Stimulated activated CD8-positive, alpha-beta memory T cell treated with anti-CD3 and anti-CD28 coated beads, Interleukin-12 subunit alpha, Interleukin-12 subunit beta, amount 100 ng/mL, for 24 hours (primary cell): ENCODE measurements at regions not wholly inside any gene's neighbourhood (a gene's known extent, or its start where the extent isn't known, plus 50 kb on each side); places are given as distances from the start of the nearest gene placed in this dataset.
"Not testable (repeated sequence)": the region's sequence is repeated elsewhere in the genome, so short reads cannot be mapped to it uniquely, and the experiment has no call there.

Source experiments
- DNase-seq: peaks from one replicate; pipeline ENCODE4 v3.0.0-alpha.2; 2020; ENCODE audit errors: extremely low read depth

DNA sequence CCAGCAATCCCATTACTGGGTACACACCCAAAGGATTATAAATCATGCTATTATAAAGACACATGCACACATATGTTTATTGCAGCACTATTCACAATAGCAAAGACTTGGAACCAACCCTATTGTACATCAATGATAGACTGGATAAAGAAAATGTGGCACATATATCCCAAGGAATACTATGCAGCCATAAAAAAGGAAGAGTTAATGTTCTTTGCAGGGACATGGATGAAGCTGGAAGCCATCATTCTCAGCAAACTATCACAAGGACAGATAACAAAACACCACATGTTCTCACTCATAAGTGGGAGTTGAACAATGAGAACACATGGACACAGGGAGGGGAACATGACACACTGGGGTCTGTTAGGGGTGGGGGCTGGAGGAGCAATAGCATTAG is 177.2 kb upstream of the TBX18 start:
- not testable (repeated sequence) for DNase-seq

DNA sequence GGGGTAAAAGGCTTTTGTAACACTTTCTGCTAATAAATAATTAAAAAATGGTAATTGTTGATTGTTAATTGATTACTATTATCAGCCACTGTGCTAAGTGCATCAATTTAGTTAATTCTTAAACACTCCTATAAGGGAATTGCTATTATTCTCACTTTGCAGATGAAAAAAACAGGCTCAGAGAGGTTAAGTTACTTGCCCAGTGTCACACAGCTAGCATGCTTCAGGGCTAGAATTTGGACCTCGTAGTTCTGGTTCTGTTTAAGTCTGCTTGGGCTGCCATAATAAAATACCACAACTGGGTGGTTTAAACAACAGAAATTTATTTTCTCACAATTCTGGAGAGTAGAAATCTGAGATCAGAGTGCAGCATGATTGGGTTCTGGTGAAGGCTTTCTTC is 164.8 kb upstream of the TBX18 start:
- no peak for DNase-seq

DNA sequence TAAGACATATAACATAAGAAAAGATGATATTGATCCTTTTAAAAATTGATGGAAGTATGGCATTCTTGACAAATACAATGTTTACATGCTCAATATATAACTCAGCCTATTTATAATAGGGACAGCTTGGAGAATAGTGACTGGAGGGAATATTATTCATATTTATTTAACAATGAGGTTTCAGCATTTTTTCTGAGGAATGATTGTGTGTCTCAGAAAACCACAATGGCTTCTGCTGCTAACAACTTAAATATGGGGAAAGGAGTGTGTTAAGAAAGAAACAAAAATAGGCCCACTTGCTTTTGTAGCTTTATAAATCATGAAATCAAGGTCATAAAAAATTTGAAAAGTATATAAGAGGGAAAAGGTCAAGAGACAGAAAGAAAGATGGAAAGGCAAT is 163.2 kb upstream of the TBX18 start:
- DNase-seq: no peak

DNA sequence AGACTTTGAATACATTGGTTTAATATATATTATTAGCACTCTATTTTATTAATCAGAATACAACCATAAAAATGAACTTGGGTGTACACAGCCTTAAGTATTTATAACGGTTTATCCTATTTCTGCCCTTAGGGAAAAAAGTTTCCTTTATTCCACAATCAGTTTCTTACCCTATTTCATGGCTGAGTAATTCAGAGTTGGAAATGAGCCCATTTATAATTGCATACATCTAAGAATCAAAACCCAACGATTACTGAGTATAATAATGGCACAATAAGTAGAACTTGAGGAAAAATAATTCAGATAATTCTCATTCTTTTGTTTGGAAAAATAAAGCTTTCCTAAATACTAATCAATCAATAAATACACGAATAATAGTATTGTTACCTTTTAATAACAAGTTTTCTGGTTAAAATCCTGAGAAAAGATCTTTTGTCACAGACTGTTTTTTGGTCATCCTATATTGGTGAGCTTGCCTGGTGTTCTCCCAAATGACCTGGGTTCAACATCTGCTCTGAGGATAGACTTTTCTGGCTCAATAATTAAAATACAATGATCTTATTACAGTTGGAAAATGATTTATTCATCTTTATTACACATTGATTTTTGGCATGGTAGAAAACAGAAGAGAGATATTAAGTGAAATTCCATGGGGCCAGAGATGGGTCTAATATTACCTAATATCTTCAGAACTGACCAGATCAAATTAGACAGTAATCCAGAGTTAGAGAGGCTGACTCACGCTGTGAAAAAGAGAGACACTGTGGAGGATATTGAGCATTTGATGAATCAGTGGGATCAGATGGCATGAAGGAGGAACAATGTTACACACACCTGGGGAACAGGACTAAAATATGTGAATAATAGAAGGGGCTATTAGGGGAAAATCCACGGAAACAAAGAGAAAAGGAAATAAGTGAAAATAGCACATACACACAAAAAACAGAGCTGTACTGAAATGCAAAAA is 162.1 kb upstream of the TBX18 start:
- no peak for DNase-seq

DNA sequence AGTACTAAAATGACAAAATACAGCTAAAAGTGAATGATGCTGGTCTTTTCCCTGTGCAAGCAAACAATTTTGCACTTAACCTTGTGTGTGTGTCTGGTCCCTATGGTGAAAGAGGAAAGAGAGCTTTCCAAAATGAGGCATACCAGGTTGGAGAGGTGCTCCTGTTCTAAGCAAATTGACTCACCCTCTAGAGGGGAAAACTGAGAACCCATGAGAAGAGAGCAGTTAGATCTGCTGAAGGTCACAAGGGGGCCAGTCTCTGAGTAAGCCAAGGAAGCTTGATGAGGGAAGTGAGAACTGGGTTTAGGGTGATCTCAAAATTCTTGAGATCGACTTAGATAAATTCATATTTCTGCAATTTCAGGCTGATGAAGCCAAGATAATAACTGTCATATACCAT is 157.5 kb upstream of the TBX18 start:
- DNase-seq: no peak

DNA sequence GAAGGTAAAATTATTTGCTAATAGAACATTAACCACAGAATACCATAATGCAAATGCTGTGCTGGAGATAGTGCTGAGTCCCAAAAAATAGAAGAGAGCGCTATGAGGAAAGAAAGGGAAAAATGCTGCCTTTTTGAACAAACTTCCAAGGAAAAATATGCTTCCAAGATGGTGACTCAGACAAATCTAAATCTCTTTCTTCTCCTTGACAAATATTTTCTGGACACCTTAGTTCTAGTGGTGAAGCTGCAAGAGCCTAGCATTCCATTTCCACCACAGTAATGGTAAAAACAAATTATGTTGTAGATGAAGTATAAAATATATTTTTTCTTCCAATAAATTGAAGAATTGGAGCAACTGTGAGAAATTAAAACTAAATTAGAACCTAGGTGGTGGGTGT is 155.6 kb upstream of the TBX18 start:
- DNase-seq: no peak

DNA sequence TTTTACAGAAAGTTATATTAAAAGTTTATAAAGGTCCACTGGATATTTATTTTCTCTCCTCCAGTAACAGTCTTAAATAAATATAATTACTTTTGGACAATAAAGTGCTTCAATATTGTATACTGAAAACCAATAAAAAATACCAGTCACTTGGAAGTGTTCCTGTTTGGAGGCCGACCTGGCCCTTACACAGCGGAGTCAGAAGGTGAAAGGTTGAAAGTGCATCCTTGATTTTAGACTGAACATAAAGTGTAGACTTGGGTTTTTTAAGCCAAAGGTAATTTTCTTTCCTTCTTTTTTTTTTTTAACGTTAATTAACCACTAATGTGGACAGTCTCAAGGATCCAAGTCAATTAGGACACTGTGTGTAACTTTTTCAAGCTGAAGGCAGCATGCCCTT is 152.3 kb upstream of the TBX18 start:
- DNase-seq: no peak

DNA sequence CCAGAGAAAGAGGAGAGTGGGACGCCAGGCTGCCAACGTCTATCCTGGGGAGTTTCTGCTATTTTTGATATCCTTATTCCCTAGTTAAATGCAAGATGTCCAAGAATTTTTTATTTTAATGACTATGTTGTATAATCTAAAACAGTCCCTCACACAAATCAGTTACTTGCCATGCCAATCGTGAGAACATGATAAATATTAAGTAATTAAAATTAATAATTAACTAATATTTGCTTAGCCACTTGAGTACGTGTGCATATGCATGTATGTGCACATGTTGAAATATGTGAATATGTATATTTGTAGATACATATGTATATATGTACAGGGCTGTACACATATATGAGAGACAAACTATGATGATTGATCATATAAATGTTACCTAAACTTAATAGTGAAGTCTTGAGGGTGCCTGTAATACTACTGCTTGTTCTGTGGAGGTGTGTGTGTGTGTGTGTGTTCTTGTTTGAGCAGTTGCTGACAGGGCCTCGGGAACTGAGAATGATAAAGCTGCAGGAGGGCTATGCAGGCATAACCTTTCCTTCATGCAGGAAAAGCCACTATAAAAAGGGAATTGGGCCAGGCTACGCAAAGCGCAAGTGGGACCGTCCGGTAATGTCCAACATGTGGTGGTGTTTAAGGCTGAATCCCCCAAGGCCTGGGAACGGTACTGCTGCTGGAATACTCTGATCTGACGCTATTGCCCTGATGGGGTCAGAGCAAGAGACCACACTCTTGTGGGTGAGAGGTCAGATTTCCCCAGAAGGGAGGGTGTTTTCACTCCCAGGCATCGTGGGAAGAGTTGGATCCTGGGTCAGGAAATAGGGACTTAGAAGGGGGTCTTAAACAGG is 148.3 kb upstream of the TBX18 start:
- no peak for DNase-seq

DNA sequence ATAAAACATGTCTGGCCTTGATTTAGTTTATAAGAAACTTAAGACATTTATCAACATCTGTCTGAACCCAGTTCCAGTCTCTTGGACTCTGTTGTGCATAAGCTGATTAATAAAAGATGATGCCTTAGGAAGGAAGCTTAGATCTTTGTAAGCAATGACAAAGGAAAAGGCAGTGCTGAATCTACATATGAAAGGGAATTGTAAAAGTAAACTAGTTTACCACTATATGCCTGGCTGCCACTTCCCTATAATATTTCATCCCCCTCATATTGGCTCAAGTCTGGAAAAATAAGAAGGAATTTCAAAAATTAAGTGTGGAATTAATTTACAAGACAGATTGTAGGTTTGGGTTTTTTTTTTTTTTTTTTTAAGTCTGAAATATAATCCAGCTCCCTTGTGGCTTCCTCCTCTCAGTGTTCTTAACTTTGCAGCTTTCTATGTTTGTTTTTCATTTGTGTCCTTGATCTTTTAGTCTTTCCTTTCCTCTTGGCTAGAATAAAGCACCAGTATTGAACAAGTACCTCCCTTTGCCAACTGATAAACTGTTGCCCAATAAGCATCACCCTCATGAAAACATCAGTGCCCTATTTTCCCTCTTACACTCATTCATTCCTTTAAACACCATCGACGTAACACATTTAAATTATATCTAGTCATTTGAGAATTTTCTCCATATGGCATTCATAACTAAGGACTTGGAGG is 146.7 kb upstream of the TBX18 start:
- no peak for DNase-seq

DNA sequence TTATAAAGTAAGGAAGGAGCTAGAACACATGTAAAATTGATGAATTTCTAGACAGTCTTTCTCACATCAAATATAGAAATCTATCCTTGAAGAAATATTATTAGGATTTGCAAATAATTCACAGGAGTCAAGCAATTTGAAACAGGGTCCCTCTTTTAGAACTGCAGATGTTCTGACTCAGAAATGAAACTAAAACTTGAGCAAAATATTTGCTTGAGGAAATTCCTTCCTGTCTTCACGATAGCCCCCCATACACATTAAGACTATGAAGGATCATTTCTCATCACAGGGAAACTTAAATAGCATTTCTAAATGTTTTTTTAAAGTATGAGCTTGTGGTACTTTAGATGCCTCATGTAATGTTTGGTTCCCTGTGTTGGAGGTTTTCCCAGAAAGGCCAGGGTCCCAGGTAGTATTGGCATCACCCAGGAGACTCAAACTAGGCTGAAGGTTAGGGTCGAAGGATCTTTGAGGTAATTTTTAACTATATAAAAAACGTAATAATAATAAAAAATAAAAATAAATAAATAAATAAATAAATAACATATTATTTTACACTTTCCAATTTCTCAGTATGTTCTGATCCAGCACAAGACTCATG is 144.0 kb upstream of the TBX18 start:
- no peak for DNase-seq

DNA sequence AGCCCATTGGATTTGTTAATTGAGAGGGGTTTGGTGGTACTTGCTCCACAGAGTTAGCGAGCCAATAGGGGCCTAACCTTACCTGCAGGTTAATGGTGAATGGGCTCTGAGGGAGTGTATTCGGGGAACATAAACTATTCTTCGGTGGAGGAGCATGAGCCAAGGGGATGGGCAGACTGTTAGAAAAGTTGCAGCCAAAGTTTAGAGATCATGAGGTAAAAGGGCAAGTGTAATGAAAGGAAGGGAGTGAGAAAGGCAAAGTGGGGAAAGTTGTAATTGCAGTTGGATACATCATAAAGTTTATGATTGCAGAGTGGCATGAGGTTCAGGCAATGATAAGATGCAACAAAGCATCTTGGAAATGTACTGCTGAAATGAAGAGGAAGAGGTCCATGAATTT is 142.1 kb upstream of the TBX18 start:
- DNase-seq: no peak

DNA sequence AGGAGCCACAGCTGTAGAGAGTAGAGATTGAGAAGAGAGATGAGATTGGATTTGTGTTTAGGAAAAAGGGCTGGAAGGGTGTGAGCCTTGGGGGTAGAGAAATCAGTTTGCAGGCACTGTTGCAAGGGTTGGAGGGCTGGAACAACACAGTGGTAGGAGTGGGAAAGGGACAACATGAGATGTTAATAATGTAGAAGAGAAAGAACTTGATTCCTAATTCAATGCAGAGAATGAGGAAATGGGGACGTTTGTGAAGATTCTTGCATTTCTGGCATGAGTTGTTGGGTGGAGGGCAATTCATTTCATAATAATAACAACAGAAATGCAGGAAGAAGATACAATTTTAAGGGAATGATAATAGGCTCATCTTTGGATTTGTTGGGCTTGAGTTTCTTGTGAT is 141.4 kb upstream of the TBX18 start:
- DNase-seq: no peak

DNA sequence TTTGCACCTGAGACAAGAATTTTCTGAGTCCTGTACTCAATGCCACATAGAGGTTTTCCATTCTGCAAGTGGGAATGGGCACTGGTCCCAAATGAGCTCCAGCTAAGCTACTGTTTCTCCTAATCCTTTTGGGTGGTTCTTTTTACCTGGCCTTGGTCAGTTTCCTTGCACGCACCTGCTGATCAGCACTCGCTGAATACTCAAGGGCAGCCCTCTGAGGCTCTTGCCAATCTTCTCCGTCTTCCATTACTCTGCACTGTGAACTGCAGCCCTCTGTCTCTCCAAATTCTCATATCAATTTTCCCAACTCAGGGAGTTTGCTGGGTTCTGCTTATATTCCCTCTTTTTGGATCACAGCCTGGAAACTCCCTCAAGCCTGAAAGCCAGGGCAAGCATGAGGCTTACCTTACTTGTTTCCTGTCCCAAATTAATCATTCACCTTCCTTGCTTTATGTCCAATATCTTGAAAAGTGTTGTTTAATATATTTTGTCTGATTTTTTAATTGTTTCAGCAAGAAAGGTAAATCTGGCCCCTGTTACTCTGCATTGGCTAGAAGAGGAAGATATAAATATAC is 138.0 kb upstream of the TBX18 start:
- no peak for DNase-seq

DNA sequence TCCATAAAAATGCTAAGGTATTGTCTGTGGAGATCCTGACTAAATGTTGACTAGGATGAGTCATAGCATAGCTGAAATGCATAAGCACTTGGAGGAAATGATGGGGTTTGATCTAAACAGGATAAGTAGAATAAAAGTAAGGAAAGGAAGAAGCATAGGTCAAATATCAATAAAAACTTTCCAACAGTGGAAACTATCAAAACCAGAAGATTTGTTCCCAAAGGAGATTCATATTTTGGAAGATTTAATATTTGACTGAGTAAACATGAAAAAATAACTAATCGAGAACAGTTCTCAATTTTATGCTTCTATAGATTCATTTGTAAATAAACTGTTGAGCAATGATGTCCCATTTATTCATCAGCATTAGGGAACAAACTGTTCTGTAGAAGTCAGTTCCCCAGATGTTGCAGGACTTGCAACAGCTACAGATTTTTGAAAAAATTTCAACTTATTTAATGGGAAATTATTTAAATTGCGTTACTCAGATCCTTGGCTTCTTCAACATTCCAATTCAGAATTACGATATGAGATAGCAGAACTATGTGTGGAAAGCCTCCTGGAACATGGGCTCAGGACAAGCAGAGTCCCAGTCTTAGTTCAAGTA is 133.7 kb upstream of the TBX18 start:
- no peak for DNase-seq

DNA sequence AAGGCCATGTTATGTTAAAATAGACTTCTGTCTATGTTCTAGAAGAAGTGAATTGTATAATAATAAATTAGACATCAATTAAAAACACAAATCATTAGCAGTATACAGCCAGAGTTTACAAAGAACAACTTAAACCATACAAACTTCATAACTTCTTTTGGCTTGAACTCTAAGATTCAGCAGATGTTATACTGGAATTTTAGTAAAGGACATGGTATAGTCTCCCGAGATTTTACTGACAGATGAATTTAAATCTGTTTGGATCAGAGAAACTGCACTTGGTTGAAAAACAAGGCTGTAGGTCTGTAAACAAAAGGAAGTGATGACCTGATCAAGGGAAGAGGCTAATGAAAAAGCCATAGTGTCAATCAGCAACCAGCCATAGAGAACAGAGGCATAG is 132.6 kb upstream of the TBX18 start:
- DNase-seq: no peak

DNA sequence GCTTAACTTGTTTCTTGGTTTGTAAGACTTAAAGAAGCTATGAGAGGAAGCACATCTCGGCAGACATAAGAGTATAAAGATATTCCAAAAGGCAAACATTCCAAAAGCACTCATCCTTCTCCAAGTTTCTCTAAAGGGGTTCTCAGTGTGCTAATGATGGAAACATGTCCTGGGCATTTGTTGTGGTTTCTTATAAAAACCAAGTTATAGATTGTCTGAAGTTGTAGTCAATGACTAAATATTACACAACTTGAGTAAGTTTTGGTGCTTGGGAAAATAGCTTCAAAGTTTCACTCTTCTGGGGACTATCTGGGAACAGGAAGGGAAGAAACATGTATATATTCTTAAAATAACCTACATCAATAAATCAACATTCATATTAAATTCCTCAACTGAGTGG is 128.3 kb upstream of the TBX18 start:
- DNase-seq: no peak

DNA sequence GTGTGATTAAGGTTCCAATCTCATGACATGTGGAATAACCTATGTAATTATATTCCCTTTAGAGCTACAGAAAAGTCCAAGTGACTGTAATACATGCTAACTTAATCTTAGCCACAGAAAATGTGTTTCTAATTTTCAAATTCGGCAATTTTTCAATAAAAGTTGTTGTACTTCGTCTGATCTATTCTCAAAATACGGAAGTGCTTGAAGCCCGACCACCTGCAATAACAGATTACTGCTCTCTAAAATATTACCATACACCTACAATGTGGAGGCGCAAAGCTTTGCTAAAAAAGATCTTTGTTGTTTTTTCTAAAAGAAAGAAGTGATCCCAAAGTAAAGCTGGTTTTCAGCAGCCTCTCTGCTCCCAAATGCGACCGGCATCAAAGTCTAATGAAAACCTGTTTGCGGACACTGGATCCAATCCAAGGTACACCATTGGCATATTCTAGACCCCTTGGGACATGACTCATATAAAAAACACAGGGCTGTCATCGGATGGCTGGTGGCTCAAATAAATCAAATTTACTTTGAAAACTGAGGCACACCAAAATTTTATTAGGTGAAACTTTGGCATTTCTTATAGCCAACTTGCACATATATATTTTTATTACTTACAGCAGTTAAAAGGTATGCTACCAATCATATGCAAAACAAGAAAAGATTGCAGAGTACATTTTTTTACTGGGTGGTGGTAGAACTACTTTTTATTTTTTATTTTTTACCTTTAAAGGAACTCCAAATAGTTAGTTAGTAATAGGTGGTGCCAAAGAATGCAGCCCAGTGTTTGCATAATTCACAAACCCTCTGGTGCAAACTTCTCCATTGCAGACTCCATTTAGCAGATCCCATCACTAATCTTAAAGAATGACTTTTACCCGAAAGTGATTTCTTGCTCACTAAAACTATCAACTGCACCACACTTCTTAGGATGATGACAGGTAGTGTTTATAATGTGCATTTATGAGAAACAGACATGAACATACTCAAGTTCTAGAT is 118.7 kb upstream of the TBX18 start:
- no peak for DNase-seq

DNA sequence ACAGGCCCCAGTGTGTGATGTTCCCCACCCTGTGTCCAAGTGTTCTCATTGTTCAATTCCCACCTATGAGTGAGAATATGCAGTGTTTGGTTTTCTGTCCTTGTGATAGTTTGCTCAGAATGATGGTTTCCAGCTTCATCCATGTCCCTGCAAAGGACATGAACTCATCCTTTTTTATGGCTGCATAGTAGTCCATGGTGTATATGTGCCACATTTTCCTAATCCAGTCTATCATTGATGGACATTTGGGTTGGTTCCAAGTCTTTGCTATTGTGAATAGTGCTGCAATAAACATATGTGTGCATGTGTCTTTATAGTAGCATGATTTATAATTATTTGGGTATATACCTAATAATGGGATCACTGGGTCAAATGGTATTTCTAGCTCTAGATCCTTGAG is 115.0 kb upstream of the TBX18 start:
- DNase-seq: not testable (repeated sequence)

DNA sequence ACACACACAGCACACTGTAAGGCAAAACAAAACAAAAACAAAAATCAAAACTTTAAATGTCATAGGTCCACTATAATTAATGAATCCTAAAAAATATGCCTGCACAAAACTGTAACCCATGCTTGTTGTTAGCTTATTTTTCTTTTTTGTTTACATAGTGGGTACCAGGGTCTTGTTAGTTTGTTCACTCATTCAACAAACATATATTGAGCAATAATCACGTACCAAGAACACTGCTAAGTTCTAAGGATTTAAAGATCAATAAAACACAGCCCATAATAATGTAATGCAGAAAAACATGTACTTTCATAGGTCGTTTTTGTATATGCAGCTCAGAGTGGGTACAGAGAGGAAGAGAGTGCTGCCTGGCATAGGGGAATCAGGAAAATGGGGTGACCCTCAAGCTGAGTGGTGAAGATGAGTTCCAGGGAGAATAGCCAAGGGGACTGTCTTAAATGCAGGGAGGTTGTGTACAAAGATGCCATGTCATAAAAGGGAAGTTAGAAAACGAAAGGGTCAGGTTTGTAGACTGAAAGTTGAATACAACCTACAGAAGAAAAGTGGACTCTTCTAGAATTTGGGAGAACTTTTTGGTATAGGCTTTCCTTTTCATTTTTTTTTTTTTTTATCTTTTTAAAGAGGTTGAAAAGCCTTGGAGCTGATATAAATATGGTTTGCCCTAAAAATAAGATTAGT is 113.3 kb upstream of the TBX18 start:
- no peak for DNase-seq
